GM21423 (cell line): ENCODE measurements at regions not wholly inside any gene's neighbourhood (a gene's known extent, or its start where the extent isn't known, plus 50 kb on each side); places are given as distances from the start of the nearest gene placed in this dataset.

Experiments
- ATAC-seq: cut with Tn5 transposase; IDR thresholded peaks from one replicate; pipeline ENCODE4 v1.9.1; 2021; ENCODE audit warnings: mild to moderate bottlenecking, moderate library complexity; ENCODE audit not compliant: unreplicated experiment

DNA sequence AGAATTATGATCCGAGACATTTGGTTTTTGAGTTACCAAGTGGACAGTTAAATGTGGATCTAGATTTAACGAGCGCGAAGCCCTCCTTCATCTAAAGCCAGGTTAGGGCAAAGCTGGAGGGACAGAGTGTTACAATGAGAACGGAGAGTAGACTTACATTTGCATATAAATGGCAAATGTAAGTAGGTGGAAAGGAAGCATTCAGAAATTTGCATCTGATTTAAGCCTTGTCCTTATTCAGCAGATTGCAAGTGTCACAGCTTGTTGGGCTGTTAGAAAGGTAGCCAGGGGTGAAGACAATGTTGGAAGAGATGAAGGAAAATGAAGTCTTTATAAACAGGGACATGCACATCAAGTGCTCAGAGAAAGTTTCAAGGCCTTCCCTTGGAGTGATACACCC is 806.2 kb downstream of the GALC start:
- ATAC-seq, result no peak

DNA sequence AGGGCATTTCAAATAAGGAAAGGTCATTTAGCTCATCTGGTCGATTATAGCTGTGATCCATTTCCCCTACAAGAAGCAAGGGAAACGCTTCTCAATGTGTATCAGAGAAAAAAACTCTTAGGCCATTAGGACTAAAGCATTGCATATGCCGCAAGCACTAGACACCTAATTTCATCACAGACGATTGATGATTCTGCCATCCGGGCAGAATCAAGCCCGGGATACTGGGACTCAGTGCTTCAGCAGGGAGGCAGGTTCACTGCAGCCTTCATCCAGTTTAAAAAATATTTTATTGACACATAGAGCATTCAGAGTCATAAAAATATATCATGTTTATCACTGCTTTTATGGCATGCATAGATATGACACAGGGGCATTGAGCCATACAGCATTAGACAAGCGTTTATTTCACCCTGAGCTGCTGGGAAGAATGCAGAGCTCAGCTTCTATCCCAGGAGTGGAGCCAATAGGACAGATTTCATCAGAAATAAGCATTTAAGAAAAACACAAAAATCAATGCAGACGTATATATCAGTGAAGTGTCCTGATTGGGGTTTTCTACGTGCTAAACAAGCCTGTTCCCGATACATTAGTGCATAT is 806.9 kb downstream of the GALC start:
- ATAC-seq, result no peak

DNA sequence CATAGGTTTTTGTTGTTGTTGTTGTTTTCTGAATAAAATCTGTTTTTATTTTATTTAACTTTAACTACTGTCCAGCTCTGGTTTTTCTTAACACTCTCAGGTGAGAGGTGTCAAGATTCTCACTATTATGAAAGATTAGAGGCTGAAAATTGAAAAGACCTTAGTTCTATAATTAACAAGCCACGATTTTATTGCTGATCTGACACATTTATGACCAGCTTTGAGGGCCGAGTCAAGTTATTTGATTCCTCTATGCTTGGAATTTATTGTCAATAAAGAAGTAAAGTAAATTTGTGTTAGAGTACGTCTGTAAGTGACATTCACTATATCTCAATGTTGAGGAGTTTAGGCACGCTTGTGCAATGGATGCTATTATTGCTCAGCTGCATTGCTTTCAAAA is 808.8 kb downstream of the GALC start:
- no peak for ATAC-seq

DNA sequence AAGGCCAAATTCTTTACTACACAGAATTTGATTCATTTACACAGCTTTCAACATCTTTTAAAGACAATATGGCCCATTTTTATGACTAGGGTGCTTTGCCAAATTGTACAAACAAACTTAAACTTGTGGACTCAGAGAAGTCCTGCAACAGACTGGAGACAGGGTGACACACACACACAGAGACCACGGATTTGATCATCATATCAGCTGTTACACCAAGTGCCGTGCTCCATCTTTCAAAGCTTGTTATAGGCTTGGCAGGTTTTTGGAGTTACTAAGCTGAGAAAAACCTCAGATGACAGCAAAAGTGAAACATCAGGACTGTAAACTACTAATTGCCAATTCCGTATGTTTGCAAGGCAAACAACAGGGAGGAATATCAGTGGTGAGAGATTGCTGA is 811.7 kb downstream of the GALC start:
- no peak for ATAC-seq

DNA sequence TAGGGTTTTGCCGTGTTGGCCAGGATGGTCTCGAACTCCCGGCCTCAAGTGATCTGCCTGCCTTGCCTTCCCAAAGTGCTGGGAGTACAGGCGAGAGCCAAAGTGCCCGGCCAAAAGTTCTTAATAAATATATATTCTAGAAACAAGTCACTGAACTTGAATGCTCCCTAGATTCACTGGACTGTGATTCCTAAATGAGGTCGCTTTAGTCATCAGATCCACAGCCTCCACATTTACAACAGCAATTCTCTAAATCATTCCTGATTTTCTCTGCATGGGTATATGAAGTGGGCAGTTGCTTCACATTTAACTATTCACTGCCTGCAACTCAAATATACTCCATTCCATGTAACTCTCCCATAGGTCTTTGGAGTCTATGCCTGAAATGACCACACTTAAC is 813.0 kb downstream of the GALC start:
- no peak for ATAC-seq

DNA sequence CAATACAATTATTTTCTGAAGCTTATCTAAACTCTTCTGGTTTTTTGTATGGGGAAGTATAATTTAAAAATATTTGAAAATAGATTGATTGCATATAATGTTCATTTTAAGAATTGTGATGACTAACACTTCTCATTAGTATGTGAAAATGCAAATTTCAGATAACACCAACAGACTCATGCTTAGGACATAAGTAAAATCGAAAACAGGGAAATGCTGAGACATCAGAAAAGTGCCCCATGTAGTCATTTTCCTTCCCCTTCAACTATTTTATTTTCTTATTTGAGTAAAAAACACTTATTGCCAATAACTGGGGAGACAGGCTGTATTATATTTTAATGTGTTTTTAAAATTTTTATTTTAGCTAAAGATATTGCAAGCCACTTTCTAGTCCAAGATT is 814.7 kb downstream of the GALC start:
- no peak for ATAC-seq

DNA sequence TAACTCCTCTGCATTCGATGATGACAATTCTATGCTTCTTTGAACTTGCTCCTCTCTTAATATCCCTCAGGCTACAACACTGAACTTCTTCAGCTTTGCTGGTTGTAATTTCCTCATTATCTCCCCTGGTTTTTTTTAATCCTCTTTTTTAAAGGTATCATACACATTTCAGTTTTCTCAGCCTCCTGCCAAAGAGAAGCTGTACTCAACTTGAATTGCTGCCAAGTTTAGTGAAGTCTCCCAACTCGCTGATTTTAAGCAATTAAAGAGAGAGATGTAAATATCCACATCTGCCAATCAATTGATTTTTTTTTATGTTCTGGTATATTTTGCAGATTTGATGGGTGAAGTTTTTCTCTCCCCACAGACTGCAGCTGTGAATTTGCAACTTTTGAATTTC is 817.8 kb downstream of the GALC start:
- ATAC-seq, result no peak

DNA sequence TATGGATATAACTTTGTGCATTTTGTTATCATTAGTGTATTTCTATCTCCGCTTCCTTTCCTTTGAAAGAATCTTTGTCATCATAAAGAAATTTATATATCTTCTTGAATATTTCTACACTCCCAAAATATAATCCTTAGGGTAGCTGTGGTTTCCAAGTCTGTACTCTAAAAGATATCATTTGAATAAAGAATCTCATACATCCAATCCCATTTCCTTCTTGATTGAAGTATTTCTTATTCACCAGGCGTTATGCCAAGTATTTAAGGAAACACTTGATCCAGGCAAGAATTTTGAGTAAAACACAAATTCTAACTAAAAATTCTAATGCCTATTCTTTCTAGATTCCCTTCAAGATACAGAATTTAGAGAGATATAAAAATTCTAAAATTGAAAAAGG is 821.8 kb downstream of the GALC start:
- no peak for ATAC-seq

DNA sequence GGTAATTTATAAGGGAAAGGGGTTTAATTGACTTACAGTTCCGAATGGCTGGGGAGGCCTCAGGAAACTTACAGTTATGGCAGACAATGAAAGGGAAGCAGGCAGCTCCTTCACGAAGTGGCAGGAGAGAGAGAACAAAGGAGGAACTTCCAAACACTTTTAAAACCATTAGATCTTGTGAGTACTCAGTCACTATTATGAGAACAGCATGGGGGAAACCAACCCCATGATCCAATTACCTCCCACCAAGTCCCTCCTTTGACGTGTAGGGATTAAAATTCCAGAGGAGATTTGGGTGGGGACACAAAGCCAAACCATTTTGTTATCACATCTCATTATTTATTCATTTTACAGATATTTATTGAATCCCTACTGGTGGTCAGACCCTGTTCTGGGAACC is 822.8 kb downstream of the GALC start:
- no peak for ATAC-seq

DNA sequence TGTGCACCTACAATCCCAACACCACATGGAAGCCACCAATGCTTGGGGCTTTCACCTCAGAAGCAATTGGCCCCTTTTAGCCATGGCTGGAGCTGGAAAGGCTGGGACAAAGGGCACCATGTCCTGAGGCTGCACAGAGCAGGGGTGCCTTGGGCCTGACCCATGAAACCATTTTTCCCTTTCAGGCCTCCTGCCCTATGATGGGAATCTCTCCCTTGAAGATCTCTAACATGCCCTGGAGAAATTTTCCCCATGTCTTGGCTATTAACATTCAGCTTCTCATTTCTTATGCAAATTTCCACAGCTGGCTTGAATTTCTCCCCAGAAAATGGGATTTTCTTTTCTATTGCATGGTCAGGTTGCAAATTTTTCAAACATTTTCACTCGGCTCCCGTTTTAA is 823.6 kb downstream of the GALC start:
- no peak for ATAC-seq

DNA sequence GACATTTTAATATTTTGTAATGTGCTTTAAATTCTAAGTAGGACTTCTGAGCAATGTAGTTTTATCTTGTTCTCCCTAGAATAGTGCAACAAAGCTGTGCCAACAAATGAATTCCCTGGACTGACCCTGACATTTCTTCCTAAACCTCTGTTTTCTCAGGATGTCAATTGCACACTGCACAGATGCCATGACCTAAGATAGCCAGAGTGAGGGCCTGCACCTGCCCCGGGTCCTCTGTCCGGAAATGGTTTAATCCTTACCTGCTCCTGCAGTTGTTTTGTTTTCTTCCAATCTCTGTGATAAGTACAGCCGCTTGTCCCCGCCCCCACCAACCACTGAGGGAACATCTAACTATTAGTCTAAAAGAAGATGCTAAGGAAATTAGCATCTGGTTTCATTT is 831.5 kb downstream of the GALC start:
- ATAC-seq, result no peak

DNA sequence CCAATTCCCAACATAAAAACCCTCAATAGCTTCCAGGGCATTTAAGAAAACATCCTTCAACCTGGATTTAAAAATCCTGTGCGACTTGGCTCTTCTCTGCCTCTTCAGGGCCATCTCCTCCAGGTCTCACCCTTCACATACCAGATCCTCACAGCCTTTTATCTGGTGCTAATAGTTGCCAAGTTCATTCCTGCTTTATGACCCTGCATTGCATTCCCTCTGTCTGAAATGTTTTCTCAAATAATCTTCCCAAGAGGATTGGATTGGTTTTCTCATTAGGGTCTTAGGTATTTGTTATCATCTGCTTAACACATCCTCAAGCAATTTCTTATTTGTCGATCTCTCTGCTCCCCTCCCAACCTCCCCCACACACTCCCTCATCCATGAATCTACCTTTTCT is 832.0 kb downstream of the GALC start:
- no peak for ATAC-seq

DNA sequence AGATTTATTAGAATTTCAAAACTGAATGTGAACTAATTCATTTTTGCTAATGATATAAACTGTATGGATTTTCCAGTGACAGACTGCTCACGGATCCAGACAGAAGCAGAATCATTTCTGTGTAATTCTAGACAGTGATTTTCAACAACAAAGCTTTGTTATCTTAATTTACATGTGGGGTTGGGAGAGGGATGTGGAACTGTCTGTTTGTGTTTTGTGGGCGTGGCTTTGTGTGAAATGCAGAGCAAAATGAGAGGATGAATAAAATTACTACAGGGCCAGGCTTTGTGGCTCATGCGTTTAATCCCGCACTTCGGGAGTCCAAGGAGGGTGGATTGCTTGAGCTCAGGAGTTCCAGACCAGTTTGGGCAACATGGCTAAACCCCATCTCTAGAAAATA is 834.7 kb downstream of the GALC start:
- ATAC-seq, result no peak

DNA sequence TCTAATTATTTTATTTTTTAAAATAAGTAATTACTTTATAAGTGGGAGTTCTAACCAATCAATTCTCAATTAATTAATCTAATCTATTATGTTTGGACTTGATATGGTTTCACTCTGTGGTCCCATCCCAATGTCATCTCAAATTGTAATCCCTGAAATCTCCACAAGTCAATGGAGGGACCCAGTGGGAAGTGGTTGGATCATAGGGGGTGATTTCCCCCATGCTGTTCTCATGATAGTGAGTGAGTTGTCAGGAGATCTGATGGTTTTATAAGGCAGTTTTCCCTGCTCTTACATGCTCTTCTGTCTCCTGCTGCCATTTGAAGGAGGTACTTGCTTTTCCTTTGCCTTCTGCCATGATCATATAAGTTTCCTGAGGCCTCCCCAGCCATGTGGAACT is 836.1 kb downstream of the GALC start:
- no peak for ATAC-seq

DNA sequence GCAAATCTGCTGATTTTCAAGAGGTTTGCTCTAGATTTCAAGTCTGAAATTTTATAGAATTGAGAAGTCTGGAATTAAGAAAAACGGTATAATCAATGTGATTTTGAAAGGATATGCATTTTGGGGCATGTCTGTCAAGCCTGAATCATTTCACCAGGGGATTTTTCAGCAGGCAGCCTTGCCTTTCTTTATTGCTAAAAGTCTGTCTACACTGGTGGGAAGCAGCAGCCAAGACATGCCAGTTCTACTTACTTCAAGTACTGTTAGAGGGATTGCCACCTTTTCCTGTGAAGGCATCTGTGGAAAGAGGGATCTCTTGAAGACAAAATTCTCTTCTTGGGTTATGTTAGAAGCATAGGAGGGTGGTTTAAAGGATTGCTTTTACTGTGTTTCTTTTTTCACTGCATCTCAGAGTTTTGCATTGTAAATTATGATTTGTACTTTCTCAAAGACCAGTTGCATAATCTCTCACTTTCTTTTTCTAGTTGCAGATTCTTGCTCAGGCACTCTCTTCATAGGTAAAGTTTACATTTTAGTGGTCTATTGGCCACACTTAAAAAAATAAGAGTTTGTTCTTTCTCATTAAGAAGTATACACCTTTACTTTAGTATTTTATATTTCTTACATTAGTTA is 837.0 kb downstream of the GALC start:
- ATAC-seq, result no peak

DNA sequence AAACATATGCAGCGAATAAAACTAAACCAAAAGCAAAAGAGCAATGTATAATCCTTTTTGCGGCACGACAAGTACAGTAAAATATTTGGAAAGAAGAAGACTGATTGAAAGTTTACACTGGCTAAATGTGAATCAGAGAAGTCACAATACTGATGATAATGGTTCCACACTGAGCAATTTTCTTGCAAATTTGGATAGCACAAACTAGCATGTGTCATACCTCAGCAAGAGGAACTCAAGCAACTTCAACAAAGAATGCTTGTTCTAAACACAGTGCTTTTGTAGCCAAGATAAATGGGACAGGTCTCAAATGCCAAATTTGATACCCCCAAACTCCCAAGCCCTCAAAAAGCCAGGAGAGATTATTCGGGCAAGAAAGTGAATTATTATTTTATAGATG is 839.1 kb downstream of the GALC start:
- no peak for ATAC-seq

DNA sequence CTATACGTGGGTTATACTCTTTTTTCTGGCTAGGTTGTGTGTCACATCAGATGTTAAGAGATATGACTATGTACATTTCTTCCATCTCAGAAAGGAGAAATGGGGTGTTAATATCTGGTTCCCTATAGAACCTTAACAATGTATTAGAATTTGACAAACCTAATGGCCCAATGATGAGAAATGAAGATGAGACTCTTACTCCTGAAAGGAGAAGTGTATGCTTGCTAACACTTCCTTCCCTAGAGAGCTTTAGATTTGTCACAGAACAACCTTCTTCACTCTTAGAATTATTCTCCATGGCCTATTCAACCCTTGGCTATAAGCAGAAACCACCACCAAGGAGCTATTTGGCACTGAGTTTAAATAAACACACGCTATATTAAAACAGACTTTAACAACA is 839.6 kb downstream of the GALC start:
- ATAC-seq, result no peak

DNA sequence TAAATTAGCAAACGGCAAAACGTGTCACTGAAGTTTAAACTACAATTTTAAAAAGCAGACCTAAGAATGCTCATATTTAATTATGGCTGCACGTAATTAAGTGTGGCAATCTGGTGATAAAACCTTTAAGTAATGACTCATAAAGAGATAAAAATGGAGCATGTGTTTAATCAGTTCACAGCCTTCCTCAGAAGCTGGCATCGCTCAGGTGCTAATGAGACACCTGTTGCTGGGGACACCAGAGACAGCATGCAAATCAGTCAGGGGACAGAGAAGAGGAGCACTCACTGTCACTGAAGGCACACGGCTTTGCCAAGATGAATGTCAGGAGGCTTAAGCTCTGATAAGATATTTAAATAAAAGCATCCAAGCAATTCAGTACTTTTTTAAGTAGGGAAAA is 840.3 kb downstream of the GALC start:
- ATAC-seq, result no peak

DNA sequence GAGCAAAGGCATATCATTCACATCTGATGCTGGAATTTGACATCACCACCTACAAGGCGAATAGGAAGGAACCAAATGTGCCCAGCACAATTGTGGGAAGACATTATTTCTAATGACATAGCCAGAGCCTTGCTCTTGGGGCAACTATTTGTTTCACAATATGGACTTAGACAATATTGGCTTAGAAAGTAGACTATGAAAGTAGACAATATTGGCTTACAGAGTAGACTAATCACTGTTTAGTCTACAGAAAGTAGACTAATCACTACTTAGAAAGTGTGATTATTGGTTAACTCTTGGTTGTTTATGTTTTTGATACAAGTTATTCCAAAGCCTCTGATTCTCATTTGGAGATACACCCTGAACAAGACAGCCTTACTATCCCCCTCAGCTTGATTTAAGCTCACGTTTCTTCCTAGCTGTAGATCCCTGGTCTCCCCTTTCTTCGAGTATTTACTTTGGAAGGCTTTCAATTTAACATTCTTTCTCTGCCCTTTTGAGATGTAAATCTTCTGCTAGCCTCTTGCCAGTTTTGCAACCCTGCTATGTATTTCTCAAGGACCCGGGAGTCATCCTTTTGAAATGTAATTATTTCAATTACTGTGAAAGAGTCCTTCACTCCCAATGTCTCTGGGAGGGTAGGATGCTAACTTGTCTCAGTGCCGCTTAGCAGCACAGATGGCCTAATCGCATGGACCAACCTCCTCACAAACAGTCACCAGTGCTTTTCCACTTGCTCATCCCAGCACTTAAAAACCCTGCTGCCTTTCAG is 843.2 kb downstream of the GALC start:
- no peak for ATAC-seq

DNA sequence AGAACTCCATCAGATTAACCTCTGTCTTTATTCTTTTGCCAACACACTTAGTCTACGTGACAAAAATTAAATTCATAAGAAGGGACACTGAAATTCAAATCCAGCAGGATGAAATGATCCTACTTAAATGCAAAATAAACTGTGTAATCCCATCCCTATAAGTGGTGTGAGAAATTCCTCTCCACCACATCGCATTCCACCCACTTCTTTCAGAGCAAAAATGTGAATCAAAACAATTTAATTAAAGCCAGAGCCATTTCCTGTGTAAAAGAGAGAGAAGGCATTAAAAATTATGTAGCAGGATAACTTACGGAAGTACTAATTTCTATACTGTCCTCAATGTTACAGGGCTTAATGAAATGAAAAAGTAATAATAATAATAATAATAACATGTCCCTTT is 844.3 kb downstream of the GALC start:
- ATAC-seq, result no peak

DNA sequence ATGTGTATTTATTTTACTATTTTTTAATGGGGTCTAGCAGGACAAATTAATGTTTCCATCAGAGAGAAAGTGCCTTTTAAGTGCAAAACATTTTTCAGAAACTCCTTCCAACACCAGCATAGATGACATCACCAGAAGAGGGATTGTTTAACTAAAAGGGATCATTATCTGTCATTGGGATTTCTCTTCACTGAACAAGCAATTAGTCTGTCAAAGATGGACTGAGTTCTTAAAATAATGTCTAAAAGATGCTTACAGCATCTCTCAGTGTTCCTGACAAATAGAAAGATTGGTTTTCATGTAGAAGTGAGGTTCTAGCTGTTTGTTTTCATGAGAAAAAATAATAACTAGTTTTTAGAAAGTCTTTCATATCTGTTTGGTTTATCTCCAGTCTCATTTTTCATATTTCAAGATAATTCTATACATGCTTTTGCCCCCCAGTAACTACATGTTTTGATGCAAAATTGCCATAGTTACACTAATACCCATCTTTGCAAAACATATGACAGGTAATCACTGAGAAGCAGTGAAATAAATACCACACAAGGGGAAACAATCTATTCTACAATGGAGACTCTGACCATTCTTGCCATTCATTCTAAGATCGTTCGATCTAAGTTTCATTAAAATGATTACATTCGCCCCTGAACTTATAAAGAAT is 850.3 kb downstream of the GALC start:
- ATAC-seq, result no peak

DNA sequence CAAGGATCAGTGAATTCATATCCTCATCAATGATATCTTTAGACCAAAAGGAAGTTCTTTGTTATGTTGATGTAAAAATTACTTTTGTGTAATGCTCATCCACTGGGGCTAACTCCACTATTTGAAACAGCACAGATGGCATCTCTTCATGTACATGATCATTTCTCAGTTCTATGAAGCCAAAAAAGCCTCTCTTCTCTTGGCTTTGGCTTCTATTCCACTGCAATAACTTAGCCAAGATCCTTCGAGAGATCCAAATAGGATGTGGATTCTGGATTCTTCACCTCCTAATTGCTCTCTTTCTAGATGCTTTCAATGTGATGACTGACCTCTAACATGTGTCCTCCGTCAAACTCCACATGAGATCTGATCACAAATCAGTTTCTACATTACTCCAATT is 851.2 kb downstream of the GALC start:
- no peak for ATAC-seq
